Myocyte (in vitro differentiated cells): ENCODE measurements at regions not wholly inside any gene's neighbourhood (a gene's known extent, or its start where the extent isn't known, plus 50 kb on each side); places are given as distances from the start of the nearest gene placed in this dataset.
A peak's percentile ranks its signal among the peaks of the same experiment; 100 is the strongest.

ENCODE experiments used
- DNase-seq: peaks from one replicate; pipeline ENCODE4 v3.0.0-alpha.2; 2012; ENCODE audit warnings: low read depth

GRCh38 chr3:41089566-41089965 is 109.7 kb upstream of the CTNNB1 start:
- no peak for DNase-seq

- peak; percentile 89 for DNase-seq
Measured at GRCh38 chr3:41092844-41093243, 106.5 kb upstream of the CTNNB1 start.

- DNase-seq: no peak
Measured at GRCh38 chr3:41093476-41093875, 105.8 kb upstream of the CTNNB1 start.

GRCh38 chr3:41094351-41094750 is 105.0 kb upstream of the CTNNB1 start:
- DNase-seq: peak; percentile 82

- DNase-seq: no peak
Measured at GRCh38 chr3:41095702-41096101, 103.6 kb upstream of the CTNNB1 start.

GRCh38 chr3:41097896-41098496 is 101.3 kb upstream of the CTNNB1 start:
- DNase-seq: no peak

GRCh38 chr3:41101231-41101630 is 98.1 kb upstream of the CTNNB1 start:
- DNase-seq: no peak

GRCh38 chr3:41102053-41102556 is 97.2 kb upstream of the CTNNB1 start:
- no peak for DNase-seq

- DNase-seq: no peak
Measured at GRCh38 chr3:41102750-41103149, 96.6 kb upstream of the CTNNB1 start.

GRCh38 chr3:41103200-41103599 is 96.1 kb upstream of the CTNNB1 start:
- no peak for DNase-seq

GRCh38 chr3:41104147-41104546 is 95.2 kb upstream of the CTNNB1 start:
- no peak for DNase-seq

GRCh38 chr3:41106691-41107090 is 92.6 kb upstream of the CTNNB1 start:
- no peak for DNase-seq

- DNase-seq: peak; percentile 19
Measured at GRCh38 chr3:41111011-41111410, 88.3 kb upstream of the CTNNB1 start.

- no peak for DNase-seq
Measured at GRCh38 chr3:41112466-41112865, 86.8 kb upstream of the CTNNB1 start.

- no peak for DNase-seq
Measured at GRCh38 chr3:41115069-41115468, 84.2 kb upstream of the CTNNB1 start.

- no peak for DNase-seq
Measured at GRCh38 chr3:41116851-41117250, 82.5 kb upstream of the CTNNB1 start.

- DNase-seq: peak; percentile 90
Measured at GRCh38 chr3:41117398-41117870, 81.9 kb upstream of the CTNNB1 start.

GRCh38 chr3:41118461-41119390 is 80.6 kb upstream of the CTNNB1 start:
- DNase-seq: no peak

- DNase-seq: no peak
Measured at GRCh38 chr3:41120460-41120859, 78.8 kb upstream of the CTNNB1 start.

GRCh38 chr3:41125258-41125657 is 74.0 kb upstream of the CTNNB1 start:
- DNase-seq: no peak

- no peak for DNase-seq
Measured at GRCh38 chr3:41126472-41126871, 72.8 kb upstream of the CTNNB1 start.

- DNase-seq: no peak
Measured at GRCh38 chr3:41126961-41127360, 72.3 kb upstream of the CTNNB1 start.
